HEK293 (cell line): ENCODE measurements at regions not wholly inside any gene's neighbourhood (a gene's known extent, or its start where the extent isn't known, plus 50 kb on each side); places are given as distances from the start of the nearest gene placed in this dataset.

ENCODE experiments used
- IKZF3 ChIP-seq: fragments of 450-650 bp; IDR thresholded peaks from 2 replicates; pipeline ENCODE4 v1.5.0; 2018; ENCODE audit warnings: missing biosample characterization, mild to moderate bottlenecking, missing genetic modification characterization, moderate library complexity
- KLF9 ChIP-seq: fragments of 450-650 bp; formaldehyde crosslinking; IDR thresholded peaks from 2 replicates; pipeline ENCODE4 v1.5.1; 2016; ENCODE audit warnings: missing biosample characterization, missing genetic modification characterization, low read depth
- YY1 ChIP-seq: fragments of 450-650 bp; formaldehyde crosslinking; IDR thresholded peaks from 2 replicates; pipeline ENCODE4 v1.5.1; 2018; ENCODE audit warnings: missing biosample characterization, missing genetic modification characterization
- ZSCAN23 ChIP-seq: fragments of 450-650 bp; formaldehyde crosslinking; IDR thresholded peaks from 2 replicates; pipeline ENCODE4 v1.5.1; 2016; ENCODE audit warnings: missing biosample characterization, missing genetic modification characterization
- TF ChIP-seq, protein P1 (sequence below): fragments of 450-650 bp; formaldehyde crosslinking; IDR thresholded peaks from 2 replicates; pipeline ENCODE4 v1.5.1; 2016; ENCODE audit warnings: missing biosample characterization, missing genetic modification characterization
- TF ChIP-seq, protein P2 (sequence below): fragments of 450-650 bp; formaldehyde crosslinking; IDR thresholded peaks from 2 replicates; pipeline ENCODE4 v1.5.1; 2016; ENCODE audit warnings: missing biosample characterization, missing genetic modification characterization

DNA sequence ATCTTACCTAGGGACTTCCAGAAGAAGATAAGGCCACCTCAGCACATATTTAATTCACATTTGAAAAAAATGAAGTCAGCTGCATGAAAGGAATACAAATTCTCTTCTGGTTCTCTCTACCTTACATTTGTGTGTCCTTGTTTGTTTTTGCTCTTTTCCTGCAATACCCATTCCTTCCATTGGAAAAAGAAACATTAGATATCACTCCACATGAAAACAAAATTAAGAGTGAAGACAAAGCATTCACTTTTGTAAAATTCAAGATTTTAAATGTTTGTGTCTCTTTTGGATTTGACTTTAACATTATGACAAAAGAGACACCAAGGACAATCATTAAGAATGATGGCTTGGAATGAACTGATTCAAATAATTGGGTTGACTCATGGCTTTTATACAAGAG lies 1351.8 kb downstream of the FSTL5 start:
- TF ChIP-seq, protein P1, sequence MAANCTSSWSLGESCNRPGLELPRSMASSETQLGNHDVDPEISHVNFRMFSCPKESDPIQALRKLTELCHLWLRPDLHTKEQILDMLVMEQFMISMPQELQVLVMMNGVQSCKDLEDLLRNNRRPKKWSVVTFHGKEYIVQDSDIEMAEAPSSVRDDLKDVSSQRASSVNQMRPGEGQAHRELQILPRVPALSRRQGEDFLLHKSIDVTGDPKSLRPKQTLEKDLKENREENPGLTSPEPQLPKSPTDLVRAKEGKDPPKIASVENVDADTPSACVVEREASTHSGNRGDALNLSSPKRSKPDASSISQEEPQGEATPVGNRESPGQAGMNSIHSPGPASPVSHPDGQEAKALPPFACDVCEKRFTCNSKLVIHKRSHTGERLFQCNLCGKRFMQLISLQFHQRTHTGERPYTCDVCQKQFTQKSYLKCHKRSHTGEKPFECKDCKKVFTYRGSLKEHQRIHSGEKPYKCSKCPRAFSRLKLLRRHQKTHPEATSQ (tag by site-specific recombination): no peak
- TF ChIP-seq, protein P2, sequence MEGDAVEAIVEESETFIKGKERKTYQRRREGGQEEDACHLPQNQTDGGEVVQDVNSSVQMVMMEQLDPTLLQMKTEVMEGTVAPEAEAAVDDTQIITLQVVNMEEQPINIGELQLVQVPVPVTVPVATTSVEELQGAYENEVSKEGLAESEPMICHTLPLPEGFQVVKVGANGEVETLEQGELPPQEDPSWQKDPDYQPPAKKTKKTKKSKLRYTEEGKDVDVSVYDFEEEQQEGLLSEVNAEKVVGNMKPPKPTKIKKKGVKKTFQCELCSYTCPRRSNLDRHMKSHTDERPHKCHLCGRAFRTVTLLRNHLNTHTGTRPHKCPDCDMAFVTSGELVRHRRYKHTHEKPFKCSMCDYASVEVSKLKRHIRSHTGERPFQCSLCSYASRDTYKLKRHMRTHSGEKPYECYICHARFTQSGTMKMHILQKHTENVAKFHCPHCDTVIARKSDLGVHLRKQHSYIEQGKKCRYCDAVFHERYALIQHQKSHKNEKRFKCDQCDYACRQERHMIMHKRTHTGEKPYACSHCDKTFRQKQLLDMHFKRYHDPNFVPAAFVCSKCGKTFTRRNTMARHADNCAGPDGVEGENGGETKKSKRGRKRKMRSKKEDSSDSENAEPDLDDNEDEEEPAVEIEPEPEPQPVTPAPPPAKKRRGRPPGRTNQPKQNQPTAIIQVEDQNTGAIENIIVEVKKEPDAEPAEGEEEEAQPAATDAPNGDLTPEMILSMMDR: no peak
- TF ChIP-seq IKZF3 (tag by site-specific recombination) (no peak), YY1 (tag by site-specific recombination) (no peak), KLF9 (no peak), ZSCAN23 (tag by site-specific recombination) (no peak)
